ENCODE measurements at regions not wholly inside any gene's neighbourhood (a gene's known extent, or its start where the extent isn't known, plus 50 kb on each side); places are given as distances from the start of the nearest gene placed in this dataset.

DNA sequence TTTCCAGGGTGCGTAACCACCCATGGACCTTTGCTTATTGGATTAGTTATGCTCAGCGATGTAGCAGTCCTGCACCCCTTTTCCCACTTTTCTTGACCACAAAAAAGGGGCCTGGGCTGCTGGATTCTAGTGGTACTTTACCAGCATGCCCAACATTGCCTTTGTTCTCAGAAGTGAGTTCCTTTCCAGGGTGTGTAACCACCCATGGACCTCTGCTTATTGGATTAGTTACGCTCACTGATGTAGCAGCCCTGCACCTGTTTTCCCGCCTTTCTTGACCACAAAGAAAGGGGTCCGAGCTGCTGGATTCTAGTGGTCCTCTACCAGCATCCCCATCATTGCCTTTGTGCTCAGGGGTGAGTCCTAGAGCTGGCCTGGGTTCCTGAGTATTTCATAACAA, 138.2 kb downstream of the COX18 start:
- TF ChIP-seq EZH2 (IDR thresholded peaks at IDR 0.05; ENCODE audit: insufficient read depth, poor library complexity, severe bottlenecking) (no peak), EZH2phosphoT487 (IDR thresholded peaks at IDR 0.05; ENCODE audit: insufficient read depth, low read depth) (no peak)
